Activated naive CD4-positive, alpha-beta T cell treated with anti-CD3 and anti-CD28 coated beads, Interleukin-2, amount 10 ng/mL, durations not matched to agents 7 days and 5 days (primary cell): ENCODE measurements at regions not wholly inside any gene's neighbourhood (a gene's known extent, or its start where the extent isn't known, plus 50 kb on each side); places are given as distances from the start of the nearest gene placed in this dataset.
"Not testable (repeated sequence)": the region's sequence is repeated elsewhere in the genome, so short reads cannot be mapped to it uniquely, and the experiment has no call there.

Source experiments
- CTCF ChIA-PET: fragments of 350-600 bp; sonication (Branson Sonifier 250); formaldehyde crosslinking; loops from one replicate; lab custom pipeline; 2021; ENCODE audit warnings: antibody characterized with exemption; lab: Charles Lee
- DNase-seq: peaks from one replicate; pipeline ENCODE4 v3.0.0-alpha.2; 2020
- H3K27ac Mint-ChIP-seq: one replicate; pipeline ENCODE4 v1.8.0; 2021; ENCODE audit warnings: mild to moderate bottlenecking, moderate library complexity, mixed read lengths
- H3K27me3 Mint-ChIP-seq: one replicate; pipeline ENCODE4 v1.8.0; 2021; ENCODE audit warnings: mild to moderate bottlenecking, mixed read lengths
- H3K36me3 Mint-ChIP-seq: one replicate; pipeline ENCODE4 v1.8.0; 2021; ENCODE audit warnings: mixed read lengths
- H3K4me1 Mint-ChIP-seq: one replicate; pipeline ENCODE4 v1.8.0; 2021; ENCODE audit warnings: mixed read lengths
- H3K4me3 Mint-ChIP-seq: one replicate; pipeline ENCODE4 v1.8.0; 2021; ENCODE audit warnings: mild to moderate bottlenecking, moderate library complexity, mixed read lengths
- H3K9me3 Mint-ChIP-seq: one replicate; pipeline ENCODE4 v1.8.0; 2021; ENCODE audit warnings: mixed read lengths

DNA sequence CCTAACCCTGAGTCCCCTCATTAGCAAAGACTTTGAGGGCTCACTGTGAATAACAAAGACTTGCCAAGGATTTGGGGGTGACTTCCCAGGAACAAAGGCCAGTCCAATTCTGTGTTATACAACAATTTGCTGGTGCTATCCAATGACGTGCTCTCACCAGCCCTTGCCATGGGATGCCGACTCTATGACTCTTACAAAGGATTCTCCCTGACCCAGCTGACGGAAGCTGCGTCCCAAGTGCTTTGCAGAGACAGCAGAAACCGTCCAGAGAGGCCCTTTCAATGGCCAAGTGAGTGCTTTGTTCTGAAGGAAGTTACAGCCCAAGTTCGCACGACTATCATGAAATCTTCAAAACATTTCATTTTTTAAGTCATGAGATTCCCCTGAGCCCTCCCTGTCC is 345.3 kb upstream of the TNRC6C start:
- peaks cover 36% of the 10 kb centered on the region for H3K27me3 Mint-ChIP-seq
- no peak overlapping the region for H3K27ac Mint-ChIP-seq
- CTCF ChIA-PET, result no interaction called here
- H3K4me3 Mint-ChIP-seq, result no peak overlapping the region
- H3K4me1 Mint-ChIP-seq, result peaks cover 37% of the 10 kb centered on the region
- H3K9me3 Mint-ChIP-seq, result no peaks in the 10 kb centered on the region
- H3K36me3 Mint-ChIP-seq, result no peaks in the 10 kb centered on the region
- DNase-seq, result peak; percentile 5

DNA sequence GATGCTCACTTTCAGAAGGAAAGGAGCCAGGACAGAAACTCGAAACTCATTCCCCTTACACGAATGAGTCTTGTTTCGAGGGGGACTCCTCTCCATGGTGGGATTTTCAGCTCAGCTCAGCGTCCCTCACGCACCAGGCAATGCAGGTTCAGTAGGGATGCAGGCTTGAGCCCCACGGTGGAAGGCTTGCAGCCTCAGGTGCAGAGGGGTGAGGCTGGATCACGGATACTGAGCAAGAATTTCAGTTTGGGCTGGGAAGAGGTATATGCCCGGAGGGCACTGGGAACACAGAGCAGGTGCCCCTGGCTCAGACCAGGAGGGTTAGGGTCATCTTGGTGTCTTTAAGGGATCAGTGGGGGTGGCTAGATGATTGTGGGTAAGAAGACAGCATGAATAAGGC is 344.9 kb upstream of the TNRC6C start:
- no peaks in the 10 kb centered on the region for H3K36me3 Mint-ChIP-seq
- H3K4me1 Mint-ChIP-seq, result peaks cover 41% of the 10 kb centered on the region
- H3K27ac Mint-ChIP-seq, result no peak overlapping the region
- no peak overlapping the region for H3K4me3 Mint-ChIP-seq
- H3K27me3 Mint-ChIP-seq, result peaks cover 38% of the 10 kb centered on the region
- DNase-seq, result no peak
- H3K9me3 Mint-ChIP-seq, result no peaks in the 10 kb centered on the region
- CTCF ChIA-PET, result no interaction called here

DNA sequence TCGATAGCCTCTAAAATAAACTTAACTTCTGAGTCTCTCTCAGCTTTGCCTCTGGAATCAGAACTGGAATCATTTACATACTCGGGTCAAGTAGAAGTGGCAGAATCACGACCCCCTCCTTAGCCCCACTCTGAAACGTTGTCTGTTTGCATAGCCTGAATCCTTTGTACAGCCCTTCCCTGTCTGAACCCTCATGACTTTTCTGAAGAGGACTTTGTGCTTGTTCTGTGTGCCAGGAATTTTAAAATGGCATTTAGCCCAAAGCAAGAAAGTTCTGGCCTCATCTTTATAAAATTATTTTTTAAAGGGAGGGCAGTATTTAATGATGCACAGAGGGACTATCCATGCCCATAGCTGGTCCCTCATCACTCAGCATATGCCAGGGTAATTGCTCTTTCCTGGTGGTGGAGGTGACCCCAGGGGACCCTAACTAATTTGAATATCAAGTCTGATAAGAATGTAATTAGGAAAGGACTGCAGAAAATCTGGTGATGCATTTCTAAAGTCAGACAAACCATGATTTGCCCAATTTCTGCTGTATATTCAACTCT is 342.7 kb upstream of the TNRC6C start:
- CTCF ChIA-PET, result no interaction called here
- H3K4me3 Mint-ChIP-seq, result no peak overlapping the region

DNA sequence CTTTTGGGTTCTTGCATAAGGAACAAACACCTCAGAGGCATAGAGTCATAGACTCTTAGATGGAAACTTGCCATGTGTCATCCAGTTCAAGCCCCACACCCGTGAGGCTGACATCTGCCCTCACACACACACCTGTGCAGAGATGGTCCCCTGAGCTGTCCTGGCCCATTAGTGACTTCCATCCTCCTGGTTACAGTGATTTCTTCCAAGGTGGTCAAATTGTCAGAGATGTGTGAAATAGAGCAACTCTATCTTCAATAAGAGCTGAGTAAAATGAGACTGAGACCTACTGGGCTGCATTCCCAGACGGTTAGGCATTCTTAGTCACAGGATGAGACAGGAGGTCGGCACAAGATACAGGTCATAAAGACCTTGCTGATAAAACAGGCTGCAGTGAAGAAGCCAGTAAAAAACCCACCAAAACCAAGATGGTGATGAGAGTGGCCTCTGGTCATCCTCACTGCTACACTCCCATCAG is 342.2 kb upstream of the TNRC6C start:
- peak; percentile 8 for DNase-seq
- Mint-ChIP-seq H3K4me3 (no peak overlapping the region), H3K27ac (no peak overlapping the region), H3K4me1 (peaks cover 21% of the 10 kb centered on the region), H3K27me3 (peaks cover 45% of the 10 kb centered on the region), H3K36me3 (no peaks in the 10 kb centered on the region), H3K9me3 (peaks cover 8% of the 10 kb centered on the region)
- CTCF ChIA-PET, result no interaction called here

More for the DNA sequence above, 342.7 kb upstream of the TNRC6C start:
- Mint-ChIP-seq H3K9me3 (peaks cover 8% of the 10 kb centered on the region), H3K27ac (no peak overlapping the region), H3K4me1 (peaks cover 26% of the 10 kb centered on the region), H3K36me3 (no peaks in the 10 kb centered on the region), H3K27me3 (peaks cover 44% of the 10 kb centered on the region)
- DNase-seq, result peak; percentile 8

DNA sequence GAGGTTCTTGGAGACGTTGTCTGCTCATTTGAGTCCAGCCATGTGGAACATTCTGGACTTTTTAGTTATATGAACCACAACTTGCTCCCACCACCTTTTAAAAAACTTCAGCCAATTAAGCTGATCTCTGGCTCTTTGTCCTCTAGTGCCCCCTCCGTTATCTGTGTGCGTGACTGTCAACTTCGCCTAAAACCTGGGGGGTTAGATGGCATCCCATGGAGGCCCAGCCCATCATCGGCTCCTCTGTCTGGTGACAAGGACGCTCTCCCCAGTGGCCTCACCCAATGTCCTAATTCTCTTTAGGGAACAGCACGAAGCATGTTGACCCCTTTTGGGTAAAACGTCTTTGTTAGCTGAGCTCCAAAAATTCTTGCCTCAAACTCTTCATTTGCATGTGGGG is 341.0 kb upstream of the TNRC6C start:
- Mint-ChIP-seq H3K27ac (no peak overlapping the region), H3K4me3 (no peak overlapping the region)
- CTCF ChIA-PET, result no interaction called here

DNA sequence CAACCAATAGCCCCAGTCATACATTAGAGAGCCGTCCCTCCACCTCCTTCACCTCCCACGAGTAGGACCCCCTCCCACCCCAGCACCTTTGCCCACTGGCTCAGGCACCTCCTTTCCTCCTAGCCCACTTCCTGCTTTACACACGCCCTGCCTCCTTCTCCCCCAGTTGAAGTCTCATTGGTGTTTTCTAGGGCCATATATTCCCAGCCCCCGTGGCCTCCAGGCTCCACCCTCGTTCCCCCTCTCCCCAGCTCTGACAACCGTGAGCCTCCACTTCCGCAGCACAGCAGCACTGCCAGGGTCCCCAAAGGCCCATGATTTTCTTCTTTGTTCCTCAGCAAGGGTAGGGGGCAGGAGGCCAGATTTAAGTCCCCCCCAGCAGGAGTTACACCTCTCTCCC is 340.3 kb upstream of the TNRC6C start:
- CTCF ChIA-PET, result interaction anchor here (1.2 kb wide), 1 partner anchor 395 kb away, joined by 3 read pairs; no protein-coding TSS in a partner anchor
- Mint-ChIP-seq H3K9me3 (peaks cover 8% of the 10 kb centered on the region), H3K4me3 (no peak overlapping the region), H3K27ac (peak overlapping the region; percentile 71), H3K27me3 (peaks cover 53% of the 10 kb centered on the region), H3K36me3 (no peaks in the 10 kb centered on the region), H3K4me1 (peaks cover 12% of the 10 kb centered on the region)
- DNase-seq, result peak; percentile 22

More for the DNA sequence above, 341.0 kb upstream of the TNRC6C start:
- Mint-ChIP-seq H3K27me3 (peaks cover 54% of the 10 kb centered on the region), H3K4me1 (peaks cover 12% of the 10 kb centered on the region), H3K36me3 (no peaks in the 10 kb centered on the region), H3K9me3 (peaks cover 8% of the 10 kb centered on the region)
- DNase-seq, result peak; percentile 3

DNA sequence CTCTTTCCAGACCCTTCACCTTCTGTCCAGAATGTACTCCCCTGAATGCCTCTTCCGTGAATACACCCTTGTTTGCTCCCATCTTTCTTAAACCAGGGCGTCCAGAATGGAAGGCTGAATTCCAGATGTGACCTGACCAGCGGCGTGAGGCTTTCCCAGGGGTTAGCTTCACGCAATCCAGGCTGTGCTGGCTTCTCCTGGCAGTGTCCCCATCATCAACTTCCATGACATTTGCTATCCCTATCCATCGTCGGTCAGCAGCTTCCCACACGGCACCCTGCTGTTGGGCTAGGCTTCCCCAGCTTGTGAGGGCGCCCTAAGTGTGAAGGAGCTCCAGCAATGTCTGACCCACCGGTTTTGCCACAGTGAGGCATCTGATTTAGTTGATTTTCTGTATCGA is 339.8 kb upstream of the TNRC6C start:
- peaks cover 8% of the 10 kb centered on the region for H3K9me3 Mint-ChIP-seq
- CTCF ChIA-PET, result interaction anchor here (0.8 to 1.2 kb wide), 2 partner anchors 162 to 395 kb away, joined by 3 read pairs; no protein-coding TSS in a partner anchor
- H3K4me1 Mint-ChIP-seq, result peaks cover 12% of the 10 kb centered on the region
- no peaks in the 10 kb centered on the region for H3K36me3 Mint-ChIP-seq
- DNase-seq, result peak; percentile 1
- peaks cover 47% of the 10 kb centered on the region for H3K27me3 Mint-ChIP-seq
- H3K27ac Mint-ChIP-seq, result no peak overlapping the region
- H3K4me3 Mint-ChIP-seq, result no peak overlapping the region

DNA sequence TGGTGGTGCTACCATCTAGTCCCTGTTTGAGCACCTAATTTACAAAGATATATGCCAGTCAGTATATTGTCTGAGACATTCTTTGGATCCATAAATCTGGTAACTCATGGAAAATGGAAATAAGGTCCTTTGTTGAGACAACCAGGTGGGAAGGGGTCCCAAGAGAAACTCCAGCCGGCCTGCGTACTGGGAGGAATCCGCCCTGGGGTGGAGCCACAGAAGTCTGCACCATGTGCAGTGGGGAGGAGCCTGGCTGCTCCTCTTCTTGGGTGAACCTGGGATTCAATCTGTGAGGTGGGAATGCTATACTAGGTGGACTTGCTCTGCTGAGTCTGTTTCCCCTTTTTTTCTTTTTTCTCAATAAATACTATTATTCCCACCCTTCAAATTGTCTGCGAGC is 339.2 kb upstream of the TNRC6C start:
- CTCF ChIA-PET, result interaction anchor here (0.8 to 1.4 kb wide), 2 partner anchors 9 to 162 kb away, joined by 3 to 4 read pairs; no protein-coding TSS in a partner anchor
- no peak for DNase-seq
- no peak overlapping the region for H3K27ac Mint-ChIP-seq
- H3K4me3 Mint-ChIP-seq, result no peak overlapping the region
- peaks cover 45% of the 10 kb centered on the region for H3K27me3 Mint-ChIP-seq
- H3K9me3 Mint-ChIP-seq, result peaks cover 8% of the 10 kb centered on the region
- H3K36me3 Mint-ChIP-seq, result no peaks in the 10 kb centered on the region
- peaks cover 12% of the 10 kb centered on the region for H3K4me1 Mint-ChIP-seq

DNA sequence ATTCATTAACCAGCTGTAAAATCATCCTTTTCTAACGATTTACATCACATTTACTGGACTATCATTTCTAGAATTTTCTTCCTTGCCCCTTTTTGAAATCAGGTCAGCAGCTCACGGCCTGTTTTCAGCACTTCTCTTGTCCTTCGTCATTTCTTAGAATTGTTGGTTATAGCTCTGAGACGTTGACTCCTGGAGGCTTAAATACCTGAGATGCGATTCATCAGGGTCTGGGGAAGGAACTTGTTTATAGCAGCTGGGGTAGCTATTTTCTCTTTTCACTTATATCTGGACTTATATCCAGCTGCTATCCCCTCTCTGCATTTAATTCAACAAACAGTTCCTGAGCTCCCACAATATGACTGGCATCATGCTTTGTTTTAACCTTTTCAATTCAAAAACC is 338.7 kb upstream of the TNRC6C start:
- Mint-ChIP-seq H3K4me1 (peaks cover 12% of the 10 kb centered on the region), H3K27me3 (peaks cover 43% of the 10 kb centered on the region), H3K4me3 (no peak overlapping the region), H3K9me3 (peaks cover 8% of the 10 kb centered on the region), H3K27ac (no peak overlapping the region), H3K36me3 (no peaks in the 10 kb centered on the region)
- no peak for DNase-seq
- CTCF ChIA-PET, result interaction anchor here (1.4 kb wide), 1 partner anchor 9 kb away, joined by 4 read pairs; no protein-coding TSS in a partner anchor

DNA sequence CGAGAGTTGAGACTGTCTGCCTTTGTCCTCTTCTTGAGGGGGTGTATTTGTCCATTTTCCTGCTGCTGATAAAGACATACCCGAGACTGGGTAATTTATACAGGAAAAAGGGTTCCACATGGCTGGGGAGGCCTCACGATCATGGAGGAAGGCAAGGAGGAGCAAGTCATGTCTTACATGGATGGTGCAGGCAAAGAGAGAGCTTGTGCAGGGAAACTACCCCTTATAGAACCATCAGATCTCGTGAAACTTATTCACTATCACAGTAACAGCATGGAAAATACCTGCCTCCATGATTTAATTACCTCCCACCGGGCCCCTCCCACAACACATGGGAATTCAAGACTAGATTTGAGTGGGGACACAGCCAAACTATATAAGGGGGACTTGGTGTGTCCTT is 338.2 kb upstream of the TNRC6C start:
- H3K27ac Mint-ChIP-seq, result no peak overlapping the region
- H3K27me3 Mint-ChIP-seq, result peaks cover 39% of the 10 kb centered on the region
- no peak overlapping the region for H3K4me3 Mint-ChIP-seq
- H3K36me3 Mint-ChIP-seq, result no peaks in the 10 kb centered on the region
- CTCF ChIA-PET, result interaction anchor here (1.4 kb wide), 1 partner anchor 10 kb away, joined by 4 read pairs; no protein-coding TSS in a partner anchor
- no peak for DNase-seq
- H3K9me3 Mint-ChIP-seq, result peaks cover 8% of the 10 kb centered on the region
- peaks cover 12% of the 10 kb centered on the region for H3K4me1 Mint-ChIP-seq

DNA sequence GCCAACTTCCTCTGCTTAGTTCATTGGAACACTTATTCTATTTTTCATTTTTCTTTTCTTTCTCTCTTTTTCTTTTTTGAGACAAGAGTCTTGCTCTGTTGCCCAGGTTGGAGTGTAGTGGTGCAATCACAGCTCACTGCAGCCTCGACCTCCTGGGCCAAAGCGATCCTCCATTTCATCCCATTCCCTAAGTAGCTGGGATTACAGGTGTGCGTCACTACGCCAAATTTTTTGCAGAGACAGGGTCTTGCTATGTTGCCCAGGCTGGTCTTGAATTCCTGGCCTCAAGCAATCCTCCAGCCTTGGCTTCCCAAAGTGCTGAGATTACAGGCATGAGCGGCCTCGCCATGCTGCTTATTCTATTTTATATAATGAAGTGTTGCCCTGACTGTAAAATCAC is 336.4 kb upstream of the TNRC6C start:
- Mint-ChIP-seq H3K4me1 (peaks cover 12% of the 10 kb centered on the region), H3K9me3 (peaks cover 13% of the 10 kb centered on the region), H3K27me3 (peaks cover 36% of the 10 kb centered on the region)
- CTCF ChIA-PET, H3K36me3 Mint-ChIP-seq, H3K4me3 Mint-ChIP-seq, H3K27ac Mint-ChIP-seq: not testable (repeated sequence)
- peak; percentile 17 for DNase-seq

DNA sequence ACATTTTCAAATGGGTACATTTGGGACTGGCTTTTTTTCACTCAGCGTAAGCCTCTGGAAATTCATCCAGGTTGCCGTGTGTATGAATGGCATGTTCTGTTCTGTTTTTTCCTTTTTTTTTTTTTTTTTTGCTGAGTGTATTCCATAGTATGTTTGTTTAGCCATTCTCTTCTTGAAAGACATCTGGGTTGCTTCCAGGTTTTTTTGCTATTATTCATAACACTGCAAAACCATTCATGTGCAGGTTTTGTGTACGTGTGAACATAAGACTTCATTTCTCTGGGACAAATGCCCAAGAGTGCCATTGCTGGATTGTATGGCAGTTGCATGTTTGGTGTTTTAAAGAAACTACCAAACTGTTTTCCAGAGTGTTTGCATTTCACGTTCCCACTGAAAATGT is 335.9 kb upstream of the TNRC6C start:
- Mint-ChIP-seq H3K36me3 (no peaks in the 10 kb centered on the region), H3K27ac (no peak overlapping the region), H3K27me3 (peaks cover 36% of the 10 kb centered on the region), H3K4me1 (peaks cover 12% of the 10 kb centered on the region), H3K4me3 (no peak overlapping the region), H3K9me3 (peaks cover 18% of the 10 kb centered on the region)
- DNase-seq, result no peak
- CTCF ChIA-PET, result no interaction called here

DNA sequence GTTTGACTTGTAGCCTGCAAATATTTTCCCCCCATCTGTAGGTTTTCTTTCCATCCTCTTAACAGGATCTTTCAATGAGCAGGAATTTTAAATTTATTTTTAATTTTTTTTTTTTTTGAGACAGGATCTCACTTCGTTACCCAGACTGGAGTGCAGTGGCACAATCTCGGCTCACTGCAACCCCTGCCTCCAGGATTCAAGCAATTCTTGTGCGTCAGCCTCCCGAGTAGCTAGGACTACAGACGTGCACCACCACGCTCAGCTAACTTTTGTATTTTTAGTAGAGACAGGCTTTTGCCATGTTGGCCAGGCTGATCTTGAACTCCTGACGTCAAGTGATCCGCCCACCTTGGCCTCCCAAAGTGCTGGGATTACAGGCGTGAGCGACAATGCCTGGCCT is 335.2 kb upstream of the TNRC6C start:
- H3K27ac Mint-ChIP-seq, H3K4me3 Mint-ChIP-seq, DNase-seq, CTCF ChIA-PET, H3K36me3 Mint-ChIP-seq, H3K4me1 Mint-ChIP-seq: not testable (repeated sequence)
- peaks cover 36% of the 10 kb centered on the region for H3K27me3 Mint-ChIP-seq
- H3K9me3 Mint-ChIP-seq, result peaks cover 22% of the 10 kb centered on the region

DNA sequence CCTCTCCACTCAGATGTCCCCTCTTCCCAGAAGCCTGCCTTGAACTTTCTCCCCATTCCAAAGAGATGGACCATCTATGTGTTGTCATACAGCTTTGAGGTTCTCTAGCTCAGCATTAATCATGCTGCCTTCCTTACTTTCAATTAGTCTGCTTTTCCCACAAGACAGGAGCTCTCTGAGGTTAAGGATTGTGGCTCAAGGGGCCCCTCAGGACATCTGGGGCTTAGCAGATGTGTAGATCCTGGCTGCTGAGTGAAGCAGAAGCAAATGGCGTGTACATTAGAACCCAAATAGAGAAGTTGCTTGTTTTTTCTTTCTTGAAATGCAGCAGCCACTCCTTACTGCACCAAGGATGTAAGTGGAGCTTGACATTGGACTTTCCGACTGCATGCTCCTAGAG is 330.5 kb upstream of the TNRC6C start:
- peaks cover 14% of the 10 kb centered on the region for H3K9me3 Mint-ChIP-seq
- H3K4me1 Mint-ChIP-seq, result no peaks in the 10 kb centered on the region
- H3K36me3 Mint-ChIP-seq, result peaks cover 2% of the 10 kb centered on the region
- H3K27me3 Mint-ChIP-seq, result peaks cover 30% of the 10 kb centered on the region
- H3K4me3 Mint-ChIP-seq, result no peak overlapping the region
- DNase-seq, result no peak
- CTCF ChIA-PET, result no interaction called here
- H3K27ac Mint-ChIP-seq, result no peak overlapping the region

DNA sequence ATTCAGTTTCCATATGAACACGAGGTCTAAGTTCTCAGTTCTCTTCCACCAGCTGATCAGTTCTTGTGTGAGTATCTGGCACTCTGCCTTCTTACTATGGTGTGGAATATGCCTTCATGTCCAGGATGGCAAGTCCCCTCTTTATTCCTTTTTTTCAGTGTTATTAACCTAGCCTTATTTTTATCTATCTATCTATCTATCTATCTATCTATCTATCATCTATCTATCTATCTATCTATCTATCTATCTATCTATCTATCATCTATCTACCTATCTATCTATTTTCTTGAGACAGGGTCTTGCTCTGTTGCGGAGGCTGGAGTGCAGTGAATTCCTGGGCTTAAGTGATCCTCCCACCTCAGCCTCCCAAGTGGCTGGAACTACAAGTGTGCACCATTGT is 329.2 kb upstream of the TNRC6C start:
- H3K4me1 Mint-ChIP-seq, DNase-seq, CTCF ChIA-PET, H3K27ac Mint-ChIP-seq, H3K4me3 Mint-ChIP-seq, H3K36me3 Mint-ChIP-seq: not testable (repeated sequence)
- Mint-ChIP-seq H3K9me3 (peaks cover 14% of the 10 kb centered on the region), H3K27me3 (peaks cover 34% of the 10 kb centered on the region)
